Stimulated activated CD4-positive, alpha-beta T cell treated with anti-CD3 and anti-CD28 coated beads, Interleukin-2, amount 100 ng/mL, for 48 hours (primary cell): ENCODE measurements at regions not wholly inside any gene's neighbourhood (a gene's known extent, or its start where the extent isn't known, plus 50 kb on each side); places are given as distances from the start of the nearest gene placed in this dataset.

Experiments used
- DNase-seq, 2 donors: peaks; one replicate each; pipeline ENCODE4 v3.0.0-alpha.2; 2020

- DNase-seq = no peak
These were observed 109.1 kb upstream of the GGTLC1 start for GRCh38 chr20:24097506-24098245.

- no peak for DNase-seq
These were observed 108.4 kb upstream of the GGTLC1 start for GRCh38 chr20:24096864-24097450.

- DNase-seq = no peak
These were observed 107.7 kb upstream of the GGTLC1 start for GRCh38 chr20:24096264-24096663.

- DNase-seq = no peak
These were observed 107.2 kb upstream of the GGTLC1 start for GRCh38 chr20:24095756-24096155.

GRCh38 chr20:24095303-24095702 is 106.7 kb upstream of the GGTLC1 start:
- no peak for DNase-seq

- no peak for DNase-seq
These were observed 101.0 kb upstream of the GGTLC1 start for GRCh38 chr20:24089576-24089975.

- no peak for DNase-seq
These were observed 97.5 kb upstream of the GGTLC1 start for GRCh38 chr20:24086121-24086520.

GRCh38 chr20:24084281-24084680 is 95.7 kb upstream of the GGTLC1 start:
- DNase-seq = no peak

GRCh38 chr20:24081077-24081476 is 92.5 kb upstream of the GGTLC1 start:
- DNase-seq = no peak

GRCh38 chr20:24079661-24080412 is 91.3 kb upstream of the GGTLC1 start:
- no peak for DNase-seq

GRCh38 chr20:24077145-24077544 is 88.6 kb upstream of the GGTLC1 start:
- DNase-seq = no peak

GRCh38 chr20:24070679-24071078 is 82.1 kb upstream of the GGTLC1 start:
- no peak for DNase-seq

- no peak for DNase-seq
These were observed 77.6 kb upstream of the GGTLC1 start for GRCh38 chr20:24066076-24066700.

GRCh38 chr20:24064915-24065314 is 76.3 kb upstream of the GGTLC1 start:
- DNase-seq = no peak

- DNase-seq = no peak
These were observed 75.5 kb upstream of the GGTLC1 start for GRCh38 chr20:24064092-24064491.

GRCh38 chr20:24063100-24063499 is 74.5 kb upstream of the GGTLC1 start:
- no peak for DNase-seq

GRCh38 chr20:24060851-24061590 is 72.4 kb upstream of the GGTLC1 start:
- DNase-seq = no peak

GRCh38 chr20:24059174-24059573 is 70.6 kb upstream of the GGTLC1 start:
- no peak for DNase-seq

GRCh38 chr20:24056491-24056890 is 67.9 kb upstream of the GGTLC1 start:
- no peak for DNase-seq

GRCh38 chr20:24052599-24053275 is 64.2 kb upstream of the GGTLC1 start:
- no peak for DNase-seq

- DNase-seq = no peak
These were observed 62.6 kb upstream of the GGTLC1 start for GRCh38 chr20:24051160-24051559.

- DNase-seq = no peak
These were observed 61.5 kb upstream of the GGTLC1 start for GRCh38 chr20:24050119-24050518.
